DMS53 treated with DMSO at 0.1 percent for 48 hours (cell line): ENCODE measurements at regions not wholly inside any gene's neighbourhood (a gene's known extent, or its start where the extent isn't known, plus 50 kb on each side); places are given as distances from the start of the nearest gene placed in this dataset.

ENCODE experiments used
- DNase-seq: peaks from one replicate; lab custom pipeline; 2025; ENCODE audit not compliant: unreplicated experiment; lab: John Stamatoyannopoulos, UW

- DNase-seq = no peak
Measured at GRCh38 chr11:28520291-28520690, 412.1 kb downstream of the METTL15 start.

GRCh38 chr11:28518825-28519224, 410.6 kb downstream of the METTL15 start:
- DNase-seq = no peak

GRCh38 chr11:28517621-28518020, 409.4 kb downstream of the METTL15 start:
- DNase-seq = no peak

GRCh38 chr11:28514391-28514790, 406.2 kb downstream of the METTL15 start:
- DNase-seq = no peak

- DNase-seq = no peak
Measured at GRCh38 chr11:28512143-28512756, 404.1 kb downstream of the METTL15 start.

- no peak for DNase-seq
Measured at GRCh38 chr11:28505232-28505631, 397.0 kb downstream of the METTL15 start.

GRCh38 chr11:28504555-28505110, 396.4 kb downstream of the METTL15 start:
- DNase-seq = no peak

GRCh38 chr11:28495333-28495732, 387.1 kb downstream of the METTL15 start:
- no peak for DNase-seq

GRCh38 chr11:28491431-28491830, 383.2 kb downstream of the METTL15 start:
- no peak for DNase-seq

GRCh38 chr11:28490773-28491382, 382.7 kb downstream of the METTL15 start:
- DNase-seq = no peak

GRCh38 chr11:28488336-28488735, 380.1 kb downstream of the METTL15 start:
- no peak for DNase-seq

- DNase-seq = no peak
Measured at GRCh38 chr11:28483072-28483867, 375.1 kb downstream of the METTL15 start.

GRCh38 chr11:28482666-28483065, 374.5 kb downstream of the METTL15 start:
- DNase-seq = no peak

- no peak for DNase-seq
Measured at GRCh38 chr11:28481616-28482480, 373.7 kb downstream of the METTL15 start.

- DNase-seq = no peak
Measured at GRCh38 chr11:28480406-28480805, 372.2 kb downstream of the METTL15 start.

GRCh38 chr11:28476864-28477263, 368.7 kb downstream of the METTL15 start:
- no peak for DNase-seq

GRCh38 chr11:28476049-28476448, 367.9 kb downstream of the METTL15 start:
- no peak for DNase-seq

- no peak for DNase-seq
Measured at GRCh38 chr11:28472904-28473303, 364.7 kb downstream of the METTL15 start.

- no peak for DNase-seq
Measured at GRCh38 chr11:28471537-28471936, 363.3 kb downstream of the METTL15 start.

GRCh38 chr11:28470180-28470579, 362.0 kb downstream of the METTL15 start:
- DNase-seq = no peak

- DNase-seq = no peak
Measured at GRCh38 chr11:28466506-28466905, 358.3 kb downstream of the METTL15 start.
